ENCODE measurements at regions not wholly inside any gene's neighbourhood (a gene's known extent, or its start where the extent isn't known, plus 50 kb on each side); places are given as distances from the start of the nearest gene placed in this dataset.

DNA sequence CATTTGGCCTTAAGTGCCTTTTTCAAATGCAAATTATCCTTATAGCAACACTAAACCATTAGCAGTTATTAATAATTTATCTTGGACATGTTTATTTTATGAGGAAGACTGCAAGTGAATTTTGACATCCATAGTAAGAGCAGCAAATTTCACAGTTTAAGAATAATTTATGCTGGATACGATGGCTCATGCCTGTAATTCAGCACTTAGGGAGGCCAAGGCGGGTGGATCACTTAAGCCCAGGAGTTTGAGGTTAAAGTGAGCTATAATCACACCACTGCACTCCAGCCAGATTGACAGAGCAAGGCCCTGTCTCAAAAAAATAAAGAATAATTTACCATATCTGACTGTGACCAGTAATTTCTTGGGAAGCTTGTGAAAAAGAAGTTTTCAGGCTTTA is 286.2 kb downstream of the TMX3 start:
- TF ChIP-seq, protein P1, sequence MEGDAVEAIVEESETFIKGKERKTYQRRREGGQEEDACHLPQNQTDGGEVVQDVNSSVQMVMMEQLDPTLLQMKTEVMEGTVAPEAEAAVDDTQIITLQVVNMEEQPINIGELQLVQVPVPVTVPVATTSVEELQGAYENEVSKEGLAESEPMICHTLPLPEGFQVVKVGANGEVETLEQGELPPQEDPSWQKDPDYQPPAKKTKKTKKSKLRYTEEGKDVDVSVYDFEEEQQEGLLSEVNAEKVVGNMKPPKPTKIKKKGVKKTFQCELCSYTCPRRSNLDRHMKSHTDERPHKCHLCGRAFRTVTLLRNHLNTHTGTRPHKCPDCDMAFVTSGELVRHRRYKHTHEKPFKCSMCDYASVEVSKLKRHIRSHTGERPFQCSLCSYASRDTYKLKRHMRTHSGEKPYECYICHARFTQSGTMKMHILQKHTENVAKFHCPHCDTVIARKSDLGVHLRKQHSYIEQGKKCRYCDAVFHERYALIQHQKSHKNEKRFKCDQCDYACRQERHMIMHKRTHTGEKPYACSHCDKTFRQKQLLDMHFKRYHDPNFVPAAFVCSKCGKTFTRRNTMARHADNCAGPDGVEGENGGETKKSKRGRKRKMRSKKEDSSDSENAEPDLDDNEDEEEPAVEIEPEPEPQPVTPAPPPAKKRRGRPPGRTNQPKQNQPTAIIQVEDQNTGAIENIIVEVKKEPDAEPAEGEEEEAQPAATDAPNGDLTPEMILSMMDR (IDR thresholded peaks at IDR 0.05), result no peak
- TF ChIP-seq POLR2A (IDR thresholded peaks at IDR 0.05), result no peak
